SU-DHL-6 (cell line): ENCODE measurements at regions not wholly inside any gene's neighbourhood (a gene's known extent, or its start where the extent isn't known, plus 50 kb on each side); places are given as distances from the start of the nearest gene placed in this dataset.

Source experiments
- H2AFZ ChIP-seq: fragments of 200-600 bp; sonication (generic); 2 replicates; pipeline ENCODE4 v1.6.1; 2014; ENCODE audit warnings: low read depth, mild to moderate bottlenecking, moderate library complexity, mixed read lengths, antibody characterized with exemption, low read length; ENCODE audit not compliant: severe bottlenecking
- H3F3A ChIP-seq: fragments of 200-600 bp; shearing (Covaris generic); 2 replicates; pipeline ENCODE4 v1.6.0; 2016; ENCODE audit warnings: antibody characterized with exemption, mild to moderate bottlenecking; ENCODE audit not compliant: insufficient read depth
- H3K27ac ChIP-seq: fragments of 200-600 bp; sonication (generic); 2 replicates; pipeline ENCODE4 v1.5.1; 2016; ENCODE audit warnings: low read depth, mild to moderate bottlenecking, low read length, moderate library complexity, mixed read lengths
- H3K27me3 ChIP-seq: fragments of 200-600 bp; sonication (generic), shearing (Covaris generic); 2 replicates; pipeline ENCODE4 v1.6.0; 2014; ENCODE audit warnings: mild to moderate bottlenecking, low read length
- H3K36me3 ChIP-seq: fragments of 200-600 bp; sonication (generic); 2 replicates; pipeline ENCODE4 v1.6.1; 2014; ENCODE audit warnings: mild to moderate bottlenecking, low read length, mixed read lengths
- H3K4me2 ChIP-seq: fragments of 300-600, 200-600 bp; shearing (Covaris generic), sonication (generic); 2 replicates; pipeline ENCODE4 v1.6.0; 2014; ENCODE audit warnings: low read length, low read depth, mild to moderate bottlenecking; ENCODE audit not compliant: poor library complexity, severe bottlenecking
- H3K4me3 ChIP-seq: fragments of 200-600 bp; sonication (generic); 2 replicates; pipeline ENCODE4 v1.5.1; 2014; ENCODE audit warnings: antibody characterized with exemption, low read length, mild to moderate bottlenecking, mixed read lengths; ENCODE audit not compliant: insufficient read depth, poor library complexity, severe bottlenecking
- H3K79me2 ChIP-seq: fragments of 200-600 bp; sonication (generic); 2 replicates; pipeline ENCODE4 v1.6.1; 2014; ENCODE audit warnings: mild to moderate bottlenecking, low read length, moderate library complexity; ENCODE audit not compliant: insufficient read depth
- H3K9ac ChIP-seq: fragments of 200-600 bp; sonication (generic); 2 replicates; pipeline ENCODE4 v1.7.0; 2014; ENCODE audit warnings: mild to moderate bottlenecking, low read length
- H3K9me2 ChIP-seq: fragments of 200-600 bp; sonication (generic); replicated peaks from 2 replicates; pipeline ENCODE4 v1.6.1; 2014; ENCODE audit warnings: low read length; ENCODE audit not compliant: insufficient read depth
- H3K9me3 ChIP-seq: fragments of 200-600 bp; sonication (generic); 2 replicates; pipeline ENCODE4 v1.6.1; 2014; ENCODE audit warnings: low read length, mixed read lengths; ENCODE audit not compliant: insufficient read depth
- H4K20me1 ChIP-seq: fragments of 200-600 bp; sonication (generic); 2 replicates; pipeline ENCODE4 v1.6.1; 2014; ENCODE audit warnings: low read depth, mild to moderate bottlenecking, antibody characterized with exemption, low read length, moderate library complexity, mixed read lengths
- EZH2phosphoT487 ChIP-seq: fragments of 200-600 bp; sonication (generic), shearing (Covaris generic); conservative IDR thresholded peaks from 2 replicates; pipeline ENCODE4 v1.6.1; 2018; ENCODE audit warnings: mild to moderate bottlenecking, antibody characterized with exemption, low read length, moderate library complexity, mixed read lengths
- TF ChIP-seq, protein P1 (sequence below): fragments of 200-600 bp; sonication (generic); IDR thresholded peaks from one replicate; pipeline ENCODE4 v1.5.1; 2017; ENCODE audit warnings: antibody characterized with exemption, mild to moderate bottlenecking, low read length, moderate library complexity; ENCODE audit not compliant: insufficient read depth, poor library complexity, severe bottlenecking

DNA sequence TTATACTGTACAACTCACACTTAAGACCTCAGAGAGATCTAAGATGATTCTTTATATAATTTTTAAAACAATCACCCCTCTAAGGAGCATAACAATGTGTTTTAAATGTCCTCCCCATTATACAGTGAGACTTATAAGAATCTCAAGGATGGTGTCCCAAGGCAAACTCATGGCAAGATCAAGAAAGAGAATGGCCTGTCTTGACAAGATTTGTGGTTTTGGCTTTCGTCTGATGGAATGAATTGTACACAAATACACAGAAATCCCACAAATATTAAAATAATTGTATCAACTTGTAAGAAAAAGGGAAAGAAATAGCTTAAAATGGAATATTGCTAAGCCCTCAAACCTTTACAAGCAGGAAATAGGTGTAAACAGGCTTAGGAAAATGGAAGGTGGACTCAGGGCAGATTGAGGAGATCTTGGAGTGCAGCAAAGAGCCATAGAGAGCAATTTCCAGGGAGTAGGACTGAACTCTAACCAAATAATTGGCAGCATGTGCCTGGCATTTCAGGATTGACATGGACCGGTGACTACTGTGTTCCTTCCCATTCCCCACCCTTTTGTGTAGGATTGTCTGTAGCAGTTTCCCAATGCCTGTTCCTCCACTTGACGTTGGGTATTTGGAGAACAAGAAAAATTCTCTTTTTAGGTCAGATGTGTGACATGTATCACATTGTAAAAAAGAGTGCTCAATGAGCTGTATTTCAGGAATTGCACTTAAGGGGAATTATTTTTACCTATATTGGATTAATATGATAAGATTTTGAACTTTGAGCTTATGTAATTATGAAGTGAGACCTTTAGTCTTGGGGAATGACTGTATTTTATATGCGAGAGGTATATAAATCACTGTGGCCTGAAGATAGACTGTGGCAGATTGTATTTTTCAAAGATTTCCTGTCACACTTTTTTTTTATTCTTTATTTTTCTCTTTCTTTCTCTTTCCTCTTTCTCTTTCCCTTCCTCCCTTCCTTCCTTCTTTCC is 317.8 kb upstream of the SLITRK3 start:
- Histone ChIP-seq H3K79me2 (no peaks in the 10 kb centered on the region), H3K27ac (no peak overlapping the region), H3K27me3 (no peaks in the 10 kb centered on the region), H3K4me3 (no peak overlapping the region), H3F3A (no peaks in the 10 kb centered on the region), H3K4me2 (no peak overlapping the region), H3K9ac (no peak overlapping the region), H3K9me2 (no peaks in the 10 kb centered on the region), H3K36me3 (no peaks in the 10 kb centered on the region), H2AFZ (no peak overlapping the region), H4K20me1 (no peaks in the 10 kb centered on the region), H3K9me3 (no peaks in the 10 kb centered on the region)
- TF ChIP-seq, protein P1, sequence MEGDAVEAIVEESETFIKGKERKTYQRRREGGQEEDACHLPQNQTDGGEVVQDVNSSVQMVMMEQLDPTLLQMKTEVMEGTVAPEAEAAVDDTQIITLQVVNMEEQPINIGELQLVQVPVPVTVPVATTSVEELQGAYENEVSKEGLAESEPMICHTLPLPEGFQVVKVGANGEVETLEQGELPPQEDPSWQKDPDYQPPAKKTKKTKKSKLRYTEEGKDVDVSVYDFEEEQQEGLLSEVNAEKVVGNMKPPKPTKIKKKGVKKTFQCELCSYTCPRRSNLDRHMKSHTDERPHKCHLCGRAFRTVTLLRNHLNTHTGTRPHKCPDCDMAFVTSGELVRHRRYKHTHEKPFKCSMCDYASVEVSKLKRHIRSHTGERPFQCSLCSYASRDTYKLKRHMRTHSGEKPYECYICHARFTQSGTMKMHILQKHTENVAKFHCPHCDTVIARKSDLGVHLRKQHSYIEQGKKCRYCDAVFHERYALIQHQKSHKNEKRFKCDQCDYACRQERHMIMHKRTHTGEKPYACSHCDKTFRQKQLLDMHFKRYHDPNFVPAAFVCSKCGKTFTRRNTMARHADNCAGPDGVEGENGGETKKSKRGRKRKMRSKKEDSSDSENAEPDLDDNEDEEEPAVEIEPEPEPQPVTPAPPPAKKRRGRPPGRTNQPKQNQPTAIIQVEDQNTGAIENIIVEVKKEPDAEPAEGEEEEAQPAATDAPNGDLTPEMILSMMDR, result no peak
- TF ChIP-seq EZH2phosphoT487, result no peak

DNA sequence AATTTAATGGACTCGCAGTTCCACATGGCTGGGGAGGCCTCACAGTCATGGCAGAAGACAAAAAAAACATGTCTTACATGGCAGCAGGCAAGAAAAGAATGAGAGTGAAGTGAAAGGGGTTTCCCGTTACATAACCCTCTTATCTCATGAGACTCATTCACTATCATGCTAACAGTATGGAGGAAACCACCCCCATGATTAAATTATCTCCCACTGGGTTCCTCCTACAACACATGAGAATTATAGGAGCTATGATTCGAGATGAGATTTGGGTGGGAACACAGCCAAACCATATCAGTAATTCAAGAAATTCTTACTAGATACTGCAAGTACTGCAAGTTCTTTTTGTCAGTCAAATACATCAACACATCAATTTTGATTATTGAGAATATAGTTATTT is 311.4 kb upstream of the SLITRK3 start:
- Histone ChIP-seq H3K4me2 (no peak overlapping the region), H3K27me3 (no peaks in the 10 kb centered on the region), H3K79me2 (no peaks in the 10 kb centered on the region), H3K9me3 (peaks cover 4% of the 10 kb centered on the region; the same call in 1 of the 2 replicates), H2AFZ (no peak overlapping the region), H3K27ac (no peak overlapping the region), H3K4me3 (no peak overlapping the region), H3K9ac (no peak overlapping the region), H3K36me3 (no peaks in the 10 kb centered on the region), H3F3A (no peaks in the 10 kb centered on the region), H3K9me2 (no peaks in the 10 kb centered on the region), H4K20me1 (no peaks in the 10 kb centered on the region)
- TF ChIP-seq, protein P1, result no peak
- no peak for TF ChIP-seq EZH2phosphoT487

DNA sequence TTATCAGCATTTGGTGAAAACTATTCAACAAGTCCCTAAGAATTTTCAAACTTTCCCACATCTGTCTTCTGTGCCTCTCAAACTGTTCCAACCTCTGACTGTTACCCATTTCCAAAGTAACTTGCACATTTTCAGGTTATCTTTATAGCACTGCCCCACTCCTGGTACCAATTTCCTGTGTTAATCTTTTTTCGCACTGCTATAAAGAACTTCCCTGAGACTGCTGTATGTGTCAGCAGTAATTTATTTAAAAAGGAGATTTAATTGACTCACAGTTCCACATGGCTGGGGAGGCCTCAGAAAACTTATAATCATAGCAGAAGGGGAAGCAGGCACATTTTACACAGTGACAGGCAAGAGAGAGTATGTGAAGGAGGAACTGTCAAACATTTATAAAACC is 310.9 kb upstream of the SLITRK3 start:
- Histone ChIP-seq H3K4me2 (no peak overlapping the region), H3K36me3 (no peaks in the 10 kb centered on the region), H3K9me3 (peaks cover 4% of the 10 kb centered on the region; the same call in 1 of the 2 replicates), H3F3A (no peaks in the 10 kb centered on the region), H3K4me3 (no peak overlapping the region), H3K79me2 (no peaks in the 10 kb centered on the region), H3K9ac (no peak overlapping the region), H2AFZ (no peak overlapping the region), H3K9me2 (no peaks in the 10 kb centered on the region), H3K27me3 (no peaks in the 10 kb centered on the region), H4K20me1 (no peaks in the 10 kb centered on the region), H3K27ac (no peak overlapping the region)
- TF ChIP-seq, protein P1, result no peak
- TF ChIP-seq EZH2phosphoT487, result no peak
